Epithelial cell of proximal tubule (primary cell): ENCODE measurements at regions not wholly inside any gene's neighbourhood (a gene's known extent, or its start where the extent isn't known, plus 50 kb on each side); places are given as distances from the start of the nearest gene placed in this dataset.
"Not testable (repeated sequence)": the region's sequence is repeated elsewhere in the genome, so short reads cannot be mapped to it uniquely, and the experiment has no call there.

Experiments
- DNase-seq: peaks from one replicate; pipeline ENCODE4 v3.0.0-alpha.2; 2011; ENCODE audit warnings: low read depth
- H3K4me3 ChIP-seq: 2 replicates; pipeline ENCODE4 v1.5.1; 2011; ENCODE audit warnings: low read depth, mild to moderate bottlenecking, low read length
- TF ChIP-seq, protein P1 (sequence below): conservative IDR thresholded peaks from 2 replicates; pipeline ENCODE4 v1.5.1; 2012; ENCODE audit warnings: low read depth, mild to moderate bottlenecking, low read length

DNA sequence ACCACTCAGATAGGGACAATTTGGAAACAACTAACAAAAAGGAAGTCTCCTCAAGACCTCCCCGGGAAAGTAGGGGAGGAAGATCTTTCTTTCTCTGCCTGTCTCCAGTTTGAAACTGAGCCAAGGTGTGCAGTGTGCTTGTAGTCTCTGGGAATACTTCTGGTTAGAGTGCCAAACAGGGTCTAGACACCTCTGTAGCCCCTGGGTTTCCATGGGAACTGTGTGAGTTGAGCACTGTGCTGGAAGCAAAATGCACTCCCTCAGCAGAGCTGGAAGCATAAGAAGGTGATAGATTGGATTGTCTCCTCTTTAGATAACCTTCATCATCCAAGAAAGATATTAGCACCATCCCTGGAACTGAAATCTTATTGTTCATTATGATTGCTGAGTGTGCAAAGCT is 129.2 kb upstream of the TNPO1 start:
- no peak overlapping the region for H3K4me3 ChIP-seq
- TF ChIP-seq, protein P1, sequence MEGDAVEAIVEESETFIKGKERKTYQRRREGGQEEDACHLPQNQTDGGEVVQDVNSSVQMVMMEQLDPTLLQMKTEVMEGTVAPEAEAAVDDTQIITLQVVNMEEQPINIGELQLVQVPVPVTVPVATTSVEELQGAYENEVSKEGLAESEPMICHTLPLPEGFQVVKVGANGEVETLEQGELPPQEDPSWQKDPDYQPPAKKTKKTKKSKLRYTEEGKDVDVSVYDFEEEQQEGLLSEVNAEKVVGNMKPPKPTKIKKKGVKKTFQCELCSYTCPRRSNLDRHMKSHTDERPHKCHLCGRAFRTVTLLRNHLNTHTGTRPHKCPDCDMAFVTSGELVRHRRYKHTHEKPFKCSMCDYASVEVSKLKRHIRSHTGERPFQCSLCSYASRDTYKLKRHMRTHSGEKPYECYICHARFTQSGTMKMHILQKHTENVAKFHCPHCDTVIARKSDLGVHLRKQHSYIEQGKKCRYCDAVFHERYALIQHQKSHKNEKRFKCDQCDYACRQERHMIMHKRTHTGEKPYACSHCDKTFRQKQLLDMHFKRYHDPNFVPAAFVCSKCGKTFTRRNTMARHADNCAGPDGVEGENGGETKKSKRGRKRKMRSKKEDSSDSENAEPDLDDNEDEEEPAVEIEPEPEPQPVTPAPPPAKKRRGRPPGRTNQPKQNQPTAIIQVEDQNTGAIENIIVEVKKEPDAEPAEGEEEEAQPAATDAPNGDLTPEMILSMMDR = no peak
- no peak for DNase-seq

DNA sequence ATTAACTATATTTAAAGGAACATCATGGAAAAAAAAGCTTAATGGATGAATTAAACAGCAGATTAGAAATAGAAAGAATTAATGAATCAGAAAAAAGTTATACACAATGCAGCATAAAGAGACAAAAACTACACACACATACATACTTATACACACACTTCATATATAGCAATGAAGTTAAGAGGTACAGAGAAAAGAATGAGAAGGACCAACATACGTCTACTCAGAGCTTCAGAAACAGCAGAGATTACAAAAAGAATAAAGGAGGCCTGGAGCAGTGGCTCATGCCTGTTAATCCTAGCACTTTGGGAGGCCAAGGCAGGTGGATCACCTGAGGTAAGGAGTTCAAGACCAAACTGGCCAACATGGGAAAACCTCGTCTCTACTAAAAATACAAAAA is 133.9 kb upstream of the TNPO1 start:
- H3K4me3 ChIP-seq = no peak overlapping the region
- TF ChIP-seq, protein P1 = no peak
- DNase-seq = no peak

DNA sequence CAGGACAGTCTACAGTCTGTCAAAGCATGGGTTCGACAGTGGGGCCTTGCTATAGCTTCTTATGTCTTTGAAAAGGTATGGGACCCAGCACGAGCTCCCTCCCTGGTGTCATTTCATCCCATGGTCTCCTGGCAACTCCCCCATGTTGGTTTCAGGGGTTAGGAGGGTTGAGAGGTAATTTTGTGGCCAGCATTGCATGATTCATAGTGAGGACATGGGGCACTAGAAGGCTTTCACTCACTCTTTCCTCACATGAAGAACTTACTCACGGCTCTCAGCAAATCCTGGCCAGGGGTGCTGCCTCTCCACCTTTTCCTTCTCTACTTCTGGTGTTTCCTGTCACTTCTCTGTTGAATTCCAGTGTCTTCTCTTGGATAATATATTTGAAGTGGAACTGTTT is 134.7 kb upstream of the TNPO1 start:
- DNase-seq = no peak
- H3K4me3 ChIP-seq = no peak overlapping the region
- TF ChIP-seq, protein P1 = no peak

DNA sequence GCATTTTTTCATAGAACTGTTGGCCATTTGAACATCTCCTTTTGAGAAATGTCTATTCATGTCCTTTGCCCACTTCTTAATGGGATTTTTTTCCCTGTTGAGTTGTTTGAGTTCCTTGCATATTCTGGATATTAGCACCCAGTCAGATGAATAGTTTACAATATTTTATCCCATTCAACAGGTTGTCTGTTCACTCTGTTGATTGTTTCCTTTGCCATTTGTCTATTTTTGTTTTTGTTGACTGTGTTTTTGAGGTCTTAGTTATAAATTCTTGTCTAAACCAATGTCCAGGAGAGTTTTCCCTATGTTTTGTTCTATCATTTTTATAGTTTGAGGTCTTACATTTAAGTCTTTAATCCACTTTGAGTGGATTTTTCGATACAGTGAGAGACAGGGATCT is 139.0 kb upstream of the TNPO1 start:
- DNase-seq = no peak
- TF ChIP-seq, protein P1 = no peak
- no peak overlapping the region for H3K4me3 ChIP-seq

DNA sequence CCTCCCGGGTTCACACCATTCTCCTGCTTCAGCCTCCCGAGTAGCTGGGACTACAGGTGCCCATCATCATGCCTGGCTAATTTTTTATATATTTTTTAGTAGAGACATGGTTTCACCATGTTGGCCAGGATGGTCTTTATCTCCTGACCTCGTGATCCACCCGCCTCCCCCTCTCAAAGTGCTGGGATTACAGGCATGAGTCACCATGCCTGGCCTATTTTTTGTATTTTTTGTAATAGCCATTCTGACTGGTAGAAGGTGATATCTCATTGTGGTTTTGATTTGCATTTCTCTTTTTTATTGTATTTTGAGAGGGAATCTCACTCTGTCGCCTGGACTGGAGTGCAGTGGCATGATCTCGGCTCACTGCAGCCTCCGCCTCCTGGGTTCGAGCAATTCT is 139.6 kb upstream of the TNPO1 start:
- not testable (repeated sequence) for DNase-seq, H3K4me3 ChIP-seq

DNA sequence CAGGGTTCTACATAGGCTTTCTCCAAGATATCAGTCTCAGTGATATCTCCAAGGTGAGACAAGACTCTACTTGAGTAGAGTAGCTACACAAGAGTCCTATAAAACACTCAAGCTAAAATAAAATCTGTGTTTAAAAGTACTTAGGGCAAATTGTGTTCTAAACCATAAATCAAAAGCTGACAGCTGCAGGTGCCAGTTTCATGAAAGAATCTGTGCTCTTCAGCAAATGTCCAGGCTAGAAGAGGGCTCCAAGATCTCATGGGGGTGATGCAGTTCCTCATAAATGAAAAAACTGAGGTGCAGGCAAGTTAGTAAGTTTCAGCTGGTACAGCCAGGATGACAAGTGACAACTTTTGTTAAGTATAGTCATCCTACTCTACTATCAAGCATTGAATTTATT is 142.8 kb upstream of the TNPO1 start:
- DNase-seq = no peak

DNA sequence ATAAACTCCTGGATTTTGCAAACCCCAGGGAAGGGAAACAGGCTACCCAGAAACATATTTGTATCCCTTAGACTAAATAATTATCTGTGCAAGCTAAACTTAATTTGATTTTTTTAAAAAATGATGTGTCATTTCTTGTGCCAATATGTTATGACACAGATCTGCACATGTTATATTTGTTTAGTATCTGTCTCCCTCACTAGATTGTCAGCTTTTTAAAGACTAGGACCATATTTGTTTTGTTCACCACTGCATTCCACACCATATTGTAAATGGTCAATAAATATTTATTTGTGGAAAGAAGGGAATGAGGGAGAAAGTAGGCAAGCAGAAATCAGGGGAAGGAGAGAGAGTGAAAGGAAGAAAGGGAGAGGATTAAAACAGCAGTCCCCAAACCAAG is 143.3 kb upstream of the TNPO1 start:
- no peak overlapping the region for H3K4me3 ChIP-seq
- TF ChIP-seq, protein P1 = no peak
- no peak for DNase-seq

More for the DNA sequence above, 142.8 kb upstream of the TNPO1 start:
- TF ChIP-seq, protein P1 = no peak
- no peak overlapping the region for H3K4me3 ChIP-seq

DNA sequence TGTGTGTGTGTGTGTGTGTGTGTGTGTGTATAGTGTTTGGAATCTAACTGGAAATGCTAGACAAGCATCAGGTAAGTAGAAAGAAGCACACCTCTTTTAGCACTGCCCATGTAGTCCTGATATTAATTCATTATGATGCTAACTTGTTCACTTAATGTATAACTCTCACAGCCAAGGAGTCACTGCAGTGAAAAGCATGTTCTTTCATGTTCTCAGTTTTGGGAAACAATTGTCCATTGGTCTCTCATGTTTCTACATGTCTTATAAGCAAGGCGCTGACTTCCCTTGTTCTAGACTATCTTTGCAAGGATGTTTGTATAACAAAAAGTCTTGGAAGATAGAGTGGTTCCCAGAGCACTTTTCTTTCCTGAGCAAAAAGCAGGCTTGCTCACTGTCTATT is 148.8 kb upstream of the TNPO1 start:
- no peak for DNase-seq
- no peak overlapping the region for H3K4me3 ChIP-seq
- TF ChIP-seq, protein P1 = no peak
